Esophagus squamous epithelium (tissue), 4 donors: ENCODE measurements at regions not wholly inside any gene's neighbourhood (a gene's known extent, or its start where the extent isn't known, plus 50 kb on each side); places are given as distances from the start of the nearest gene placed in this dataset.

Source experiments
- POLR2A ChIP-seq, 4 donors: fragments of 450-650 bp; IDR thresholded peaks; one replicate each; pipeline ENCODE4 v1.6.1; 2017; ENCODE audit warnings: antibody characterized with exemption in 4 of 4, mild to moderate bottlenecking in 4 of 4, moderate library complexity in 3 of 4
- TF ChIP-seq, protein P1 (sequence below), 6 experiments: fragments of 450-650 bp in 4 of 6; fragments of 200-600 bp in 2 of 6; sonication (generic) in 2 of 6; IDR thresholded peaks; one replicate each; pipeline ENCODE4 v1.5.1; 2016 to 2019; ENCODE audit warnings: antibody characterized with exemption in 6 of 6, mild to moderate bottlenecking in 4 of 6, moderate library complexity in 4 of 6

DNA sequence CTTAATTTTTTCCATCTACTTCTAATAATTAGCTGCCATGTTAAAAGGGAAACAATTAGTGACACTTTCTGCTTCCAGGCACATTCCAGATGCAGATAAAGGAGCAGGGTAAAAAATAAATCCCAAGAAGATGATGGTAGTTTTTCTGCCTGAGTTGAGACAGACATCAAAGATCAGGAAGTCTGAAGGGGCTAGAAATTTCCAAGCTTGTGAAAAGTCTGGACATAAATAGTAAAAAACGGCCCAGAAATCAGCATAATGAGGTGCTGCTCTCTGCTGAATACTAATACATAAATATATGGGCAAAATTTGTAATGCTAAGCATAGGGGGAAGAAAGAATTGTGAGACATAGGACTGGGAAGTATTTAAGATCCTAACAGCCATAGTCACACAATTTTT lies 460.0 kb upstream of the RGS18 start:
- TF ChIP-seq POLR2A (IDR thresholded peaks at IDR 0.05): no peak
- TF ChIP-seq, protein P1, sequence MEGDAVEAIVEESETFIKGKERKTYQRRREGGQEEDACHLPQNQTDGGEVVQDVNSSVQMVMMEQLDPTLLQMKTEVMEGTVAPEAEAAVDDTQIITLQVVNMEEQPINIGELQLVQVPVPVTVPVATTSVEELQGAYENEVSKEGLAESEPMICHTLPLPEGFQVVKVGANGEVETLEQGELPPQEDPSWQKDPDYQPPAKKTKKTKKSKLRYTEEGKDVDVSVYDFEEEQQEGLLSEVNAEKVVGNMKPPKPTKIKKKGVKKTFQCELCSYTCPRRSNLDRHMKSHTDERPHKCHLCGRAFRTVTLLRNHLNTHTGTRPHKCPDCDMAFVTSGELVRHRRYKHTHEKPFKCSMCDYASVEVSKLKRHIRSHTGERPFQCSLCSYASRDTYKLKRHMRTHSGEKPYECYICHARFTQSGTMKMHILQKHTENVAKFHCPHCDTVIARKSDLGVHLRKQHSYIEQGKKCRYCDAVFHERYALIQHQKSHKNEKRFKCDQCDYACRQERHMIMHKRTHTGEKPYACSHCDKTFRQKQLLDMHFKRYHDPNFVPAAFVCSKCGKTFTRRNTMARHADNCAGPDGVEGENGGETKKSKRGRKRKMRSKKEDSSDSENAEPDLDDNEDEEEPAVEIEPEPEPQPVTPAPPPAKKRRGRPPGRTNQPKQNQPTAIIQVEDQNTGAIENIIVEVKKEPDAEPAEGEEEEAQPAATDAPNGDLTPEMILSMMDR (IDR thresholded peaks at IDR 0.05): no peak
